Activated CD8-positive, alpha-beta memory T cell treated with anti-CD3 and anti-CD28 coated beads, Interleukin-2, amount 50 U/mL, for 24 hours (primary cell): ENCODE measurements at regions not wholly inside any gene's neighbourhood (a gene's known extent, or its start where the extent isn't known, plus 50 kb on each side); places are given as distances from the start of the nearest gene placed in this dataset.
"Not testable (repeated sequence)": the region's sequence is repeated elsewhere in the genome, so short reads cannot be mapped to it uniquely, and the experiment has no call there.

ENCODE experiments used
- DNase-seq: peaks from one replicate; pipeline ENCODE4 v3.0.0-alpha.2; 2020; ENCODE audit errors: extremely low read depth

DNA sequence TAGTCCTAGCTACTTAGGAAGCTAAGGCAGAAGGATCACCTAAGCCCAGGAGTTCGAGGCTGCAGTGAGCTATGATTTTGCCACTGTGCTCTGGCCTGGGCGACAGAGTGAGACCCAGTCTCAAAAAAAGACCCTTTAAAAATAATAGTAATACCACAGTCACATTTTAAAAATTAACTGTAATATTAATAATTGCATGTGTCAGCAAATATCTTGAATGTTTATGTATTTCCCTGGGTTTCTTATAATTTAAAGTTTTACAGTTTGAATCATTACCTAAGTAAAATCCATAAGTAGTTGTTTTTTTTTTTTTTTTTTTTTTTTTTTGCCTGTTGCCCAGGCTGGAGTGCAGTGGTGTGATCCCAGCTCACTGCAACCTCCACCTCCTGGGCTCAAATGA is 69.2 kb downstream of the LYZL2 start:
- no peak for DNase-seq

DNA sequence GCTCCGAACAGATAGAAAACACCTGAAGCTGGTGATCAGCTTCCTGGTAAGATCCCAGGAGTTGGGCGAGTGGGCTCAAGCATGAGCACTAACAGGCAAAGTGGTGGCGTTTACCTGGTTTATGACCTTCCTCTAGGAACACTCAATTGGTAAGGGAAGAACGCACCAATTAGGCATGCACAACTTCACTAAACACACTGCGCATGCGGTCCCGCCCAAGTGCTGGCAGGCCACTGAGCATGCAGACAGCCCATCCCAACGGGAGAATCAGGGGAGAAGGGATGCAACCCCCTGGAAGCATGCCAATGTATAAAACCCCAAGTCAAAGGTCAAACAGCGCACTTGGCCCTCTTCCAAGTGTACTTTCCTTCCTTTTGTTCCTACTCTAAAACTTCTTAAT is 70.4 kb downstream of the LYZL2 start:
- no peak for DNase-seq

DNA sequence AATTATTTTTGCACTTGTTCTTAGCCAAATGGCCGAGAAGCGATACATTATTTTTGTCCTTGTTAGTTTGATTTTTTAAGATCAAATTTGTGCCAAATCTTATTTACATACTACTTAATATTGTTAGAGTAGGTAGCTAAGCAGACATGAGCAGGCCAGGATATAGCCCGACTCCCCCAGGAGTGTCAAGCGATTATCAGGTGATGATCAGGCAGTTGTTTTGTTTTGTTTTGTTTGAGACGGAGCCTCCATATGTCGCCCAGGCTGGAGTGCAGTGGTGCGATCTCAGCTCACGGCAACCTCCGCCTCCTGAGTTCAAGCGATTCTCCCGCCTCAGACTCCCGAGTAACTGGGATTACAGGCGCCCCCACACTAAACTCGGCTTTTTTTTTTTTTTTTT is 71.1 kb downstream of the LYZL2 start:
- DNase-seq = no peak

DNA sequence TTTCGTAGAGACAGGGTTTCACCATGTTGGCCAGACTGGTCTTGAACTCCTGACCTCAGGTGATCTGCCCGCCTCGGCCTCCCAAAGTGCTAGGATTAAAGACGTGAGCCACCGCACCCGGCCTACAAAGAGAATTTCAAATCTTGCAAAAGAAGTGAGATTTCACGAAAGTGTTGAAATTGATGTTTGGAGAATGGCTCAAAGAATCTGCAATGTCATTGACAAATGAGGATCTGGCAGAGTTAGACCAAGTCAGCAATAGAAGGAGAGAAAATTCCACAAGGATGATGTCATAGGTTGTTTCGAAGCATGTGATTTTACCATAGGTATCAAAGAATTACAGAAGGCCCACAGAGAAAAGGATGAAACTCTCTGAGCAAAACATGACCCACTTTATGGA is 71.7 kb downstream of the LYZL2 start:
- DNase-seq = no peak

DNA sequence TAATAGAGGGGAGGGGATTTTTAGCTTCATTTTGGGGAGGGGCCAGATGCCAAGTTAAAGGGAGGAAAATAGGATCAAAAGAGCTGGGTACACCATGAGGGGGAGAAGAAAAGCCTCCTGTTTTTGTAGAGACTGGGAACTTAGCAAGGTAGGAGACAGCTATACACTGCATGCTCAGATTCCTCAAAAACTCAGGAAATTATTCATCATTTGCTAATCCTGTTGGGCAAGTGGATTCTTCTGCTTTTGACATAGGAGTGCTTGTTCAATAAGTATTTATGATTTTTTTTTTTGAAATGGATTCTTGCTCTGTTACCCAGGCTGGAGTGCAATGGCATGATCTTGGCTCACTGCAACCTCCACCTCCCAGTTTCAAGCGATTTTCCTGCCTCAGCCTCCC is 73.4 kb downstream of the LYZL2 start:
- no peak for DNase-seq

DNA sequence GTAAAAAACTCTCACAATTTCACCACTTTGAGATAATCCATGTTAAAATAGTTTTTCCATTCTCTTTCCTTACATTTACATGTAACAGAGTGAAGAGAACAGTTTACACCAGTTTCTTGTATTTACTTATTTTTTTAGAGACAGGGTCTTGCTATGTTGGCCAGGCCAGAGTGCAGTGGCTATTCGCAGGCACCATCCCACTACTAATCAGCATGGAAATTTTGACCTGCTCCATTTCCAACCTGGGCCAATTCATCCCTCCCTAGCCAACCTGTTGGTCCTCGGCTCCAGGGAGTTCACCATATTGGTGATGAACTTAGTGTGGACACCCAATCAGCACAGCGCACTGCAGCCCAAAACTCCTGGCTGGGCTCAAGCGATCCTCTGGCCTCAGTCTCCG is 74.1 kb downstream of the LYZL2 start:
- no peak for DNase-seq

DNA sequence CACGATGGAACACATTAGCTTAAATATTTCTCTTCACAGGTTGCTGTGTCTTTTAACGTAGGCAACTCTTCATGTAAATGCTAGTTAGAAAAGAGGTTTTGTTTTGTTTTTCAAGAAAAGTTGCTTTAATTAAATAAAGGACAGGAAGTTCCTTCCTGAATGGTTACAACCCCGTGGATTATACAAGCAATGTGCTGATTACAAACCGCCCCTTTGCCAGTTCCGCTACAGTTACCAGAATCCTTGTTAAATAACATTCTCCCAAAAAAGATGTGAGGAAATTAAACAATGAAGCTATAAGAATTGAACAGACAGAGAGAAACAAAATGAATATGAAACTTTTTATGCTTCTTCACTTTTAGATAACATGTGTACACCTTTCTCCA is 75.1 kb downstream of the LYZL2 start:
- no peak for DNase-seq

DNA sequence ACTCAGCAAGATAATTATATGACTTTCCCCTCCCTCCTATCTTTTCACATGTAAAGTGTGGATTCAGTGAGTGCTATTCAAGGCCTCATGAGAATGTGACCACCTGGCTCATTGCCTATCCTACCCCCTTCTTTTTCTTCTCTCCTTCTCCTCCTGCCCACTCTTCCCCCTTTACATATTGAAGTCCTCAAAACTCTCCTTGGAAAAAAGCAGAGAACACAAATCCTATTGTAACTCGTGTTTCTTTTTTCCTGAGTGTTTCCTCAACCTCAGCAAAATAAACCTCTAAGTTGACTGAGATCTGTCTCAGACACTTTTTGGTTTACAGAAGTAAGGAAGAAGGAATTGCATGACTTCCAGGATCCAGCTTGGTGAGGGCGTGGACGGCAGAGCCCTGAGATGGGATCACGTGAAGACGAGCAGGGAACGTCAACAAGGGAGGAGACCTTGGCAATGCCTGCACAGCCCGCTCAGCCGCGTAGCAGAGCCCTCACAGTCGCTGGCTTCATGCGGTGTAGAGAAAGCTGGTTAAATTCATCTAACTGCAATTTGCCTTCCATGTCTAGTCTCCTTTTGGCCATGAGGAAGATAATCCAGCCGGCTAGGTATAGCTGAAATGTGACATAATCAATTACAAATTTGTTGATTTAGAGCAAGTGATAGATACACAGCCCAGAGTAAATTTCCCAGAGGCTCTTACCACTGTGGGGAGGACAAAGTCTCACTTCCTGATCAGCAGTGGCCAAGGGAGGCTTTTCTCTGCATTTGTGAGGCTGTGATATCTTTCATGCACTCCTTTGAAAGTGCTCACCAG is 75.7 kb downstream of the LYZL2 start:
- DNase-seq = no peak

DNA sequence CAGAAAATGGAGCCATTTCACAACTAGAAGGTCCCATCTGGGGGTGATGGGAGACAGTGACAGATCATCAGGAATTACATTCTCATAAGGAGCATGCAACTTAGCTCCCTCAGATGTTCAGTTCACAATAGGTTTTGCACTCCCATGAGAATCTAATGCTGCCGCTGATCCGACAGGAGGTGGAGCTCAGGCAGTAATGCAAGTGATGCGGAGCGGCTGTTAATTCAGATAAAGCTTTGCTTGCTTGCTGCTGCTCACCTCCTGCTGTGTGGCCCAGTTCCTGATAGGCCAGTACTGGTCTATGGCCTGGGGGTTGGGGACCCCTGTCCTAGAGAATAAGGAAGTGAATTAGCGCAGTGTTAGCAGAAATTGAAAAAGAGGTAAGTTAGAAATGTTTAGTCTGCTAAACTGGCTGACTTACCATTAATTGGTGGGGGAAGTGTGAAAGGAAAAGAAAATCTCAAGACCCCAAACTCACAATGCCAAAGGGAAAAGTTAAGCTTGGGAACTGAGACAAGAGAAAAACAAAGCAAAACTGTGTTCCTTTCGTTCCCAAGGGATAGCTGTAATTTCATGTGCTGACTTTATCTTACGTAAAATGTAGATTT is 76.4 kb downstream of the LYZL2 start:
- DNase-seq = no peak

DNA sequence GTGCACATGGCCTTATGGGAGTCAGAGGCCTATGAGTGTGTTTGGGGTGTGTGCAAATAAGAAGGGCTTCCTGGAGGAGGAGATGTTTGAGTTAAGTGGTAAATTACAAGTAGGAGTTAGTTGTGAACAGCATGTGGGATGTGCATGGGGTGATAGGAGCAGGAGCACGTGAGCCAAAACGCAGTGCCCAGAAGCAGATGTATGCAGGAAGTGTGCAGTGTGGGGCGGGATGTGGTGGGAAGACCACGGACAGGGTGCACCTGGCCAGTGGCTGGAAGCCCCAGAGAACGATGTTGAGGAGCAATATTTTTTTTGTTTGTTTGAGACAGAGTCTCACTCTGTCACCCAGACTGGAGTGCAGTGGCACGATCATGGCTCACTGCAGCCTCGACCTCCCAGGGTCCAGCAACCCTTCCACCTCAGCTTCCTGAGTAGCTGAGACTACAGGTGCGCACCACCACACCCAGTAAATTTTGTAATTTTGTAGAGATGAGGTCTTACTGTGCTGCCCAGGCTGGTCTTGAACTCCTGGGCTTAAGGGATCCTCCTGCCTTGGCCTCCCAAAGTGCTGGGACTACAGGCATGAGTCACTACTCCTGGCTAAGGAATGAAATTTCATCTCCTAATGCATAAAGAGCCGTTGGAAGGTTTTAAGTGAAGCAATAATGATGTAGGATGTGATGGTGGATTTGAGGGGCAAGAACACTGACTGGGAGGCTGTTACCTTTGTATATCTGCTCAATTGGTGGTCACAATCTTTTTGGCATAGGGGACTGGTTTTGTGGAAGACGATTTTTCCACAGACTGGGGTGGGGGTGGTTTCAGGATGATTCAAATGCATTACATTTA is 78.4 kb downstream of the LYZL2 start:
- DNase-seq = no peak

DNA sequence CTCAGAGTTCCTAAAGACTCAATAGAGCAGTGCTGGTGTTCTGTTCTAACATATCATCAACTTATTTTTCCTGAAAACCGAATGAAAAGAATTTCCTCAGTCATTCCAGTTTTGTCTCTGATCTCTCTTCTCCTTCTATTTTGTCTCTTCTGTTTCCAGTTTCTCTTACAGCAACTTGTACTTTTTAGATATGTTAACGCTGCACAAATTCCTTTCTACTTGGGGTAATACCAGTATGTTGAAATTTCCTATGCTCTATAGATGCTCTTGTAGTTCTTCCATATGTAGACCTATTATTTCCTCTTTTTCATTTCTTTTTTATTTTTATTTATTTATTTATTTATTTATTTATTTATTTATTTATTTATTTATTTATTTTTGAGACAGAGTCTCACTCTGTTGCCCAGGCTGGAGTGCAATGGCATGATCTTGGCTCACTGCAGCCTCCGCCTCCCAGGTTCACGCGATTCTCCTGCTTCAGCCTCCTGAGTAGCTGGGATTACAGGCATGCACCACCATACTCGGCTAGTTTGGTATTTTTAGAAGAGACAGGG is 80.3 kb downstream of the LYZL2 start:
- DNase-seq = not testable (repeated sequence)

DNA sequence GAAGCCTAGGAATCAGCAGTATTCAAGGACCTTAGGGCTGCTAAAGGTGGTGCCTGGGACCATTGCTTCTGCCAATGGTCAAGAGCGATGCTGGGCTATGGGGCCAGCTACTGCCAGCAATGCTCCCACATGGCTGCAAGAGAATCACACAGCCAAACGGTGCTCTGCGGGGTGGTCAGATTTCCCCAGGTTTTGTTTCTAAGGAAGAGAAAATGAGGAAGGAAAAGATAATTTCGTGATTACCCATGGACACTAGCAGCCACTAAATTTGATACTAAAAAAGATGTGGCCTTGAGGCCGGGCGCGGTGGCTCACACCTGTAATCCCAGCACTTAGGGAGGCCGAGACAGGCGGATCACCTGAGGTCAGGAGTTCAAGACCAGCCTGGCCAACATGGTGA is 83.0 kb downstream of the LYZL2 start:
- DNase-seq = no peak

DNA sequence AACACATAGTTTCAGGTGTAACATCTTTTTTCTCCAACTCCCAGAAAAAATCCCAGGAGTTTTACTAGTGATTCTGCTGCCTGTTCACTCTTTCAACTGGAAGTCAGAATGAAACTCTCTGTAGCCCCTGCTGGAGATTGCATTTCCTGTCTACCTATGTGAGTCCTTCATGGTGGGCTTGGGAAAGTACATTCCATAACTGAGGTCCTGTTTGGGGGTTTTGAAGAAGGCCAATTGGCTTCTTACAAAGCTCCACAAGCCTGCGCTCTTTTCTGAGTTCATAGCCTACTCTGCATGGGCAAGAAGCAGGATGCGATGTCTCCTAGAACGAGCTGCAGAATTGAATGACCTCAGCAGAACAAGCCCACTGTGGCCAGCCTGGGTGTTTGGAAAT is 86.7 kb downstream of the LYZL2 start:
- no peak for DNase-seq

DNA sequence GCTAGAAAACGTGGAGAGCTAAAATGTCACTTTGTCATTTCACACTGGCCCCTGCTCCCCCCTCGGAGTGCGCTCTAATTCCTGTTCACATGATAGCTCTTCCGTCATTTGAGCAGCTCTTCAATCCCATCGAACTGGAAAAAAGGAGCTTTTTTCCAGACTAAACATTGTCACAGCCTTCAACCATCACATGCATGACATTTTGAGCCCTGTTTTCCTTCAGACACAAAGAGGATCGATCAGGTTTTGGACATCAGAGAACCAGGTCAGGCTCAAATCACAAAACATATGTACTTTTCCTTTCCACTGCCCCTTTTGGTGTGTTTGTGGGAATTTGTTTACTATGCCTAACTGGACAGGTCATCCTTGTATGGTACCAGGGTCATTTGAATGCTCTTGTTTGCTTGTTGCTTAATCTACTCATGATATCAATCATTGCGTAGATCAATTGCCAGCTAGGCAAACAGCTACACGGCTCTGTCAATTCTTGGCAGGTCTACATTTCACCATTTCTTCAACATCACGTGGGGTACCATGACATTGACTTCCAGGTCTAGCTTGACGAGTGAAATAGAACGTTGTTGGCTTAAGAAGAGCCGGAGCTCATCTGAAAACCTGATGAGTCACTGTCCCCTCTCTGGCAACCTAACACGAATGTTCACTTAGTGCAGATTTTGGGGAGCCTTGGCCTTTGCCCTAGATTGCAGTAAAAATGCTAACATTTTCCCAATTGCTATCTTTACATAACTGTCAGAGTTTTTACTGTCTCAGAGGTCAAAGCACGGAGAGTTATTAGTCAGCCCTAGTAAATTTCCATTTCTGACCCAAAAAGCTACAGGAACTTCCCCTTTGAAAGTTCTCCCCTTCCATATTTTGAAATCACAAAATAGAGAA is 87.3 kb downstream of the LYZL2 start:
- DNase-seq = no peak

DNA sequence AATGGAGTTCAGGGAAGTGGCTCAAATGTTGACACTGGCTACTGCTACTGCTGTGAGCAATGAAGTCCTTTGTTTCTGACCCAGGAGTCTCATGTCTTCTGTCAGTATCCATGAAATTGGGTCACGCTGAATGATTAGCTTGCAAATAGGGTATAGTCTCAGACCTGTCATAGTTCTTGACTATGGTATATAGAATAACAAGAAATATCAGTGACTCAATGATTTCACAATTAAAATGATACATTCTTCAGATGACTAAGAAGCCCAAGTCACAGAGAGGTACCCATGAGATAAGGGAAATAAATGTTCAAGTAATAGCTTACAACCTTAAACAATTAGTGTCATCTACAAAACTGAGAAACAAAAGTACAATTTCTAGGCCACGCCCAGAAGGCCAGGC is 89.3 kb downstream of the LYZL2 start:
- DNase-seq = no peak

DNA sequence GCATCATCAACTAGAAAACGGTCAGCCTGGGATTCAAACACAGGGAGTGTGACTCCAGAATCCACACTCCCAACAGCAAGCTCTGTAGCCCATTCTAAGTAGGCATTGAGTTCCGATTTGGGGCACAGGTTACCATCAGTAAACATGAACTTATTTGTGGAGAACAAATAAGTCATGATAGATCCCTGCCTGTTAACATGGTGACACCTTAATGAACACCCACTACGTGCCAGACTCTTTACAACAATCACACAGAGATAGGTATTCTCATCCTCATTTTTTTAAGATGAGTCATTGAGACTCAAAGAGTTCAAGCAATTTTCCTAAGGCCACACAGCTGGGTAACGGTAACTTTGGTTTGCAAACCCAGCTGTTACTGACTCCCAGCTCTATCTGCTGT is 91.5 kb downstream of the LYZL2 start:
- no peak for DNase-seq

DNA sequence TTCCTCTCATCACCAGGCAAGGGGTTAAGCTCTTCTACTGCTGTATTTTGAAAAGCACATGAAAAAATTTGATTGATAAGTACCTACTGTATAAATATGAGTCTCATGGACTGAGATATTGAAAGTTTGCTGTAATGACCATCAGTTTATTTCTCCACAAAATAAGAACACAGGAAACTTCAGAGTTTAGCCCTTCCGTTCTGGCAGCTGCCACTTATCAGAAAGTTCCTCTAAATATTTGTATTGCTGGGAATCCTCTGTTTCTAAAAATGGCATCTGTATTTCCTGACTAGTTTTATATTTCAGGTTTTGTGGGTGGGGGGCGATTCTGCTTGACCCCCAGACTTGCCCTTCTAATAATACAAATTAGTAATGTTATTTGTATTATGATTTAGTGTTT is 92.0 kb downstream of the LYZL2 start:
- no peak for DNase-seq

DNA sequence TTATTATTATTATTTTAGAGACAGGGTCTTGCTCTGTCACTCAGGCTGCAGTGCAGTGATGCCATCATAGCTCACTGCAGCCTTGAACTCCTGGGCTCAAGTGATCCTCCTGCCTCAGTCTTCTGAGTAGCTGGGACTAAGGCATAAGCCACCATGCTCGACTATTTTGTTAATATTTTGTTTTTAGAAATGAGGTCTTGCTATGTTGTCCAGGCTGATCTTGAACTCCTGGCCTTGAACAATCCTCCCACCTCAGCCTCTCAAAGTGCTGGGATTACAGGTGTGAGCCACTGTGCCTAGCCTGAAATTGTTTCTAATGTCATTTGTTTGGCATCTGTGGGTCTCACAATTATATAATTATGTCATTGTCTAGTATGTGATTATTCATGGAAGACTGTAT is 92.4 kb downstream of the LYZL2 start:
- not testable (repeated sequence) for DNase-seq

DNA sequence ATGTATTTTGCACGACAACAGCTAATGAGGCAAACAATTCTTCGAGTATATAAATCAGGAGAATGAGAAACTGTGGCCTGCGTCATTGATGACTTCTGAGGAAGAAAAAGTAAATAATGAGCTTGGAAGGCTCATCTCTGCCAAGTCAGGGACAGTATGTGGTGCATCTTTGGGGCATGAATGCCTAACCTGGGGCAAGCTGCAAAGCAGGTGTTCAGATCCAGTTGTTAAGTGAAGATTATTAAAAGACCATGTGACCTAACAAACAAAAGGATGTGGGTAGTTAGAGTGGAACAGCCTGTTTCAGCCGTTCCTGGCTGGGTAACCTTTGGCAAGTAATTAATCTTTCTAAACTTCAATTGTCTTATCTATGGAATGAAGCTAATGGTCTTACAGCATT is 93.0 kb downstream of the LYZL2 start:
- DNase-seq = no peak

DNA sequence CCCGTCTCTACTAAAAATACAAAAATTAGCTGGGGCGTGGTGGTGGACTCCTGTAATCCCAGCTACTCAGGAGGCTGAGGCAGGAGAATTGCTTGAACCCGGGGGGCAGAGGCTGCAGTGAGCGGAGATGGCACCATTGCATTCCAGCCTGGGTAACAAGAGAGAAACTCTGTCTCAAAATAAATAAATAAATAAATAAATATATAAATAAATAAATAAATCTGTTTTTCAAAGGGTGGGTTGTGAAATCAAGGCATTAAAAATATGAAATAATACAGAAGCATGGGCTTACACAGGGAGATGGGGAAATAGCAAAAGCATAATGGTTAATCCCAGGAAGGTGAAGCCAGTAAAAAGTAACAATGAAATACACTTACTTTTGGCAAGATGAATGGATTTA is 93.9 kb downstream of the LYZL2 start:
- DNase-seq = no peak

DNA sequence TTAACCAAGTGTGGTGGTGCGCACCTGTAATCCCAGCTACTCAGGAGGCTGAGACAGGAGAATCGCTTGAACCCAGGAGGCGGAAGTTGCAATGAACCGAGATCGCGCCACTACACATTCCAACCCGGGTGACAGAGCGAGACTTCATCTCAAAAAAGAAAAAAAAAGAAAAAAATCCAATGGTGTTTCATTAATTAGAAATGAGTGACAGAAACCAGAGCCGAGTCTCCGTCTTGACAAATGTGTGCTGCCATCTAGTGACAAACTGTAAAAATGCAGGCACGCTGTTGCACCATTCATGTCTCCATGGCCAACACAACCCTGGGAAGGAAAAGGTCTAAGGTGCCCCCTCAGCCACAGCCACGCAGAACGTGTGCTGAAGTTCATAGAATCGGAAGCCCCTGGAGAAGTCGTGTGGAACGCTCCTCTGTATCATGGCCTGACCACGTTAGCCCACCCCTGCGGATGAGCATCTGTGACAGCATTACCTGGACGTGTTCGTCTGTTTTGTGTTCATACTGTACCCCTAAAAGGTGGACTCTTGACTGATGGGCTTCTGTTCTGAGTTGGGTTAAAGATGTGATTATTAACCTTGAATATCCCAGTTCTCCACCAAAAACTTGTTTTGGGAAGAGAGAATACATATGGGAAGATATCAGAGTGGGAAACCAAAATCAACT is 94.9 kb downstream of the LYZL2 start:
- peak; percentile 53 for DNase-seq
